SK-N-SH treated with all-trans-retinoic acid at 6 μM for 48 hours (cell line): ENCODE measurements at regions not wholly inside any gene's neighbourhood (a gene's known extent, or its start where the extent isn't known, plus 50 kb on each side); places are given as distances from the start of the nearest gene placed in this dataset.

ENCODE experiments used
- RARB ChIP-seq: fragments of 250-450 bp; sonication (Bioruptor Pico); IDR thresholded peaks from 2 replicates; pipeline ENCODE4 v1.8.0; 2021; ENCODE audit warnings: mild to moderate bottlenecking, moderate library complexity
- ZFP3 ChIP-seq: fragments of 250-450 bp; sonication (Bioruptor Pico); IDR thresholded peaks from 2 replicates; pipeline ENCODE4 v1.5.0; 2020; ENCODE audit warnings: mild to moderate bottlenecking, moderate library complexity

- TF ChIP-seq ZFP3 (CRISPR knock-in tag) = no peak
- TF ChIP-seq RARB (CRISPR knock-in tag) = no peak
Measured at GRCh38 chr15:85892232-85892631, 97.5 kb upstream of the KLHL25 start.
